Right atrium auricular region (tissue), 2 donors: ENCODE measurements at regions not wholly inside any gene's neighbourhood (a gene's known extent, or its start where the extent isn't known, plus 50 kb on each side); places are given as distances from the start of the nearest gene placed in this dataset.

ENCODE experiments used
- DNase-seq: peaks from one replicate; pipeline ENCODE4 v3.0.0-alpha.2; 2019; ENCODE audit warnings: low spot score
- H3K27ac ChIP-seq, 2 donors: fragments of 200-600 bp; sonication (generic); 1 replicate in 1 of 2; 2 replicates in 1 of 2; pipeline ENCODE4 v1.5.1; 2016 to 2019
- H3K27me3 ChIP-seq, 2 donors: fragments of 200-600 bp; sonication (generic); one replicate each; pipeline versions ENCODE4 v1.5.1 to v1.6.0; 2017 to 2019
- H3K36me3 ChIP-seq: fragments of 200-600 bp; sonication (generic); one replicate; pipeline ENCODE4 v1.5.1; 2016
- H3K4me1 ChIP-seq, 2 donors: fragments of 200-600 bp; sonication (generic); one replicate each; pipeline versions ENCODE4 v1.5.1 to v1.6.0; 2017 to 2019
- H3K4me3 ChIP-seq, 2 donors: fragments of 200-600 bp; sonication (generic); 1 replicate in 1 of 2; 2 replicates in 1 of 2; pipeline ENCODE4 v1.5.1; 2017 to 2019; ENCODE audit warnings: mild to moderate bottlenecking in 1 of 2, moderate library complexity in 1 of 2
- H3K9me3 ChIP-seq, 2 donors: fragments of 200-600 bp; sonication (generic); one replicate each; pipeline ENCODE4 v1.5.1; 2019
- TF ChIP-seq, protein P1 (sequence below), 2 donors: fragments of 200-600 bp; sonication (generic); IDR thresholded peaks; one replicate each; pipeline ENCODE4 v1.5.1; 2019; ENCODE audit warnings: antibody characterized with exemption in 2 of 2

- Histone ChIP-seq H3K27ac (no peak overlapping the region), H3K4me1 (no peaks in the 10 kb centered on the region), H3K36me3 (no peaks in the 10 kb centered on the region), H3K9me3 (no peaks in the 10 kb centered on the region), H3K4me3 (no peak overlapping the region), H3K27me3 (no peaks in the 10 kb centered on the region)
- TF ChIP-seq, protein P1, sequence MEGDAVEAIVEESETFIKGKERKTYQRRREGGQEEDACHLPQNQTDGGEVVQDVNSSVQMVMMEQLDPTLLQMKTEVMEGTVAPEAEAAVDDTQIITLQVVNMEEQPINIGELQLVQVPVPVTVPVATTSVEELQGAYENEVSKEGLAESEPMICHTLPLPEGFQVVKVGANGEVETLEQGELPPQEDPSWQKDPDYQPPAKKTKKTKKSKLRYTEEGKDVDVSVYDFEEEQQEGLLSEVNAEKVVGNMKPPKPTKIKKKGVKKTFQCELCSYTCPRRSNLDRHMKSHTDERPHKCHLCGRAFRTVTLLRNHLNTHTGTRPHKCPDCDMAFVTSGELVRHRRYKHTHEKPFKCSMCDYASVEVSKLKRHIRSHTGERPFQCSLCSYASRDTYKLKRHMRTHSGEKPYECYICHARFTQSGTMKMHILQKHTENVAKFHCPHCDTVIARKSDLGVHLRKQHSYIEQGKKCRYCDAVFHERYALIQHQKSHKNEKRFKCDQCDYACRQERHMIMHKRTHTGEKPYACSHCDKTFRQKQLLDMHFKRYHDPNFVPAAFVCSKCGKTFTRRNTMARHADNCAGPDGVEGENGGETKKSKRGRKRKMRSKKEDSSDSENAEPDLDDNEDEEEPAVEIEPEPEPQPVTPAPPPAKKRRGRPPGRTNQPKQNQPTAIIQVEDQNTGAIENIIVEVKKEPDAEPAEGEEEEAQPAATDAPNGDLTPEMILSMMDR (IDR thresholded peaks at IDR 0.05): no peak
- no peak for DNase-seq
These were observed 637.8 kb upstream of the LUZP2 start for GRCh38 chr11:23859087-23859486.

DNA sequence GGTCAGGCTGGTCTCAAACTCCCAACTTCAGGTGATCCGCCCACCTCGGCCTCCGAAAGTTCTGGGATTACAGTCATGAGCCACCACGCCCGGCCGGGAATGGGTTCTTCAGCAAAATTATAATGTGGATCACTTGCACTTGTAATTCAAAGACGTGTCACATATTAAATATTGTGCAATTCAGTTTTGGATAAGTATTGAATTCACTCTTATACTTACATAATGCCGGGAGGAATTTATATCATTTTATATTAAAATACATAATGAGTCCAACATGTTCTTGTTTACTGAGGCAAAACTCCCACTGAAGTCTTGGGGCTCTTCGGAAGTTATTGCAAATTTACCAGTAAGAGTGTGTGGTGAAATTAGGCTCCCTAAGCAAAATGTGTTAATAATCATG is 635.2 kb upstream of the LUZP2 start:
- Histone ChIP-seq H3K4me3 (no peak overlapping the region), H3K4me1 (no peaks in the 10 kb centered on the region), H3K9me3 (no peaks in the 10 kb centered on the region), H3K27me3 (no peaks in the 10 kb centered on the region), H3K36me3 (no peaks in the 10 kb centered on the region), H3K27ac (no peak overlapping the region)
- TF ChIP-seq, protein P1 (IDR thresholded peaks at IDR 0.05): no peak
- no peak for DNase-seq

- TF ChIP-seq, protein P1 (IDR thresholded peaks at IDR 0.05): no peak
- no peaks in the 10 kb centered on the region for H3K9me3 ChIP-seq
- no peak overlapping the region for H3K27ac ChIP-seq
- no peak for DNase-seq
- H3K4me3 ChIP-seq: no peak overlapping the region
- H3K4me1 ChIP-seq: no peaks in the 10 kb centered on the region
- H3K27me3 ChIP-seq: no peaks in the 10 kb centered on the region
- no peaks in the 10 kb centered on the region for H3K36me3 ChIP-seq
These were observed 631.4 kb upstream of the LUZP2 start for GRCh38 chr11:23865341-23865975.

DNA sequence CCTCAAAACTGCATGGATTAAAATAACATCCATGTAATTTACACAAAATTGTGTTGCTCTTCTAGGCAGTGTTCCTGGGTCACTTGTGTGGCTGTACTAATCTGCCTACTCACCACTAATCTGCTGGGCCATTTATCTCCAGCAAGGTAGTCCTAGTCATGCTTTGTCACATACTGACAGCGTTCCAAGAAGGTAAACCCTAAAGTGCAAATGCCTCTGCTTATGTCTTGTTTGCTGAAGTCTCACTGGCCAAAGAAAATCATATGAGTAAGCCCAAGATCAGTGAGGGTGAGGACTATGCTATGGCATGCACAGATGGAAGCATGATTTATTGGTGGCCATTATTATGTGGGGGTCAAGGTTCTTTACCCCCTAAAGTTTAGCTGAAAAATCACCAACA is 630.2 kb upstream of the LUZP2 start:
- DNase-seq: no peak
- TF ChIP-seq, protein P1 (IDR thresholded peaks at IDR 0.05): no peak
- Histone ChIP-seq H3K36me3 (no peaks in the 10 kb centered on the region), H3K4me3 (no peak overlapping the region), H3K27ac (no peak overlapping the region), H3K9me3 (no peaks in the 10 kb centered on the region), H3K4me1 (no peaks in the 10 kb centered on the region), H3K27me3 (no peaks in the 10 kb centered on the region)

DNA sequence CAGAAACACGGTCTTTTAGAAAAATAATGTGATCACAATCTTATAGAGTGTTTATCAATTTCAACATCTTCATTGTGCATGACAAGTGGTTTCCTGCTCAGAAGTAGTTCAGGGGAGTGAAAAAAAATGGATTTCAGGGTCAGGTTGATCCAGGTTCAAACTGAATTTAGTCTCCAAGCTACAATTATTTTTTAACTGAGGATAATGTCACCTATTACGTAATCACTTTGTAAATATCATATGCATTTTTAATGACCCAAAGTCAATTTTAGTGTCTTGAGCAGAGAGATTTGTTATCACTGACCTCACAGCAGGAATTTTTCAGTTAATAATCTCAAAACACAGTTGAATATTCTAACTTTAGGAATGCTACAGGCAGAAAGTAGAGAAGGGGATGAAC is 627.2 kb upstream of the LUZP2 start:
- Histone ChIP-seq H3K27me3 (no peaks in the 10 kb centered on the region), H3K27ac (no peak overlapping the region), H3K4me1 (no peaks in the 10 kb centered on the region), H3K36me3 (no peaks in the 10 kb centered on the region), H3K4me3 (no peak overlapping the region), H3K9me3 (no peaks in the 10 kb centered on the region)
- DNase-seq: no peak
- TF ChIP-seq, protein P1 (IDR thresholded peaks at IDR 0.05): no peak

DNA sequence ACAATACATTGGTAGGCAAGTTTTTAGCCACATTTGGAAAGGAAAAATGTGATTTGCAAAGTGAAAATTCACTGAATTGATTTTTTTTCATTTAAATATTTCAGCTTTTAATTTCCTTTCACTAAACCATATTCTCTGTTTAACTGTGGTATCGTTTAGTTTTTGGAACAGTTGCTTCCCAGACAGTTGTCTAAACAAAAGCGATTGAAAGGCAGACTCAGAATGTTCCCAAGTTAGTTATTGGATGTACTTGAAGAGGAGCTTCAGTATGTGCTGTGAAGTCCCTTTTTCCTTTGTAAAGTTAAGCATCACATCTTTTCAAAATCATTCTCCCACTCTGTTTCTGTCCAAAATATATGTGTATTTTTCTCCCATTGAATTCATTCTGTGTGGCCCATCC is 623.4 kb upstream of the LUZP2 start:
- H3K9me3 ChIP-seq: no peaks in the 10 kb centered on the region

More for the DNA sequence above, 623.4 kb upstream of the LUZP2 start:
- no peaks in the 10 kb centered on the region for H3K27me3 ChIP-seq
- no peaks in the 10 kb centered on the region for H3K4me1 ChIP-seq
- no peak overlapping the region for H3K27ac ChIP-seq
- TF ChIP-seq, protein P1 (IDR thresholded peaks at IDR 0.05): no peak
- no peak overlapping the region for H3K4me3 ChIP-seq
- no peak for DNase-seq
- H3K36me3 ChIP-seq: no peaks in the 10 kb centered on the region
